ENCODE measurements at regions not wholly inside any gene's neighbourhood (a gene's known extent, or its start where the extent isn't known, plus 50 kb on each side); places are given as distances from the start of the nearest gene placed in this dataset.

DNA sequence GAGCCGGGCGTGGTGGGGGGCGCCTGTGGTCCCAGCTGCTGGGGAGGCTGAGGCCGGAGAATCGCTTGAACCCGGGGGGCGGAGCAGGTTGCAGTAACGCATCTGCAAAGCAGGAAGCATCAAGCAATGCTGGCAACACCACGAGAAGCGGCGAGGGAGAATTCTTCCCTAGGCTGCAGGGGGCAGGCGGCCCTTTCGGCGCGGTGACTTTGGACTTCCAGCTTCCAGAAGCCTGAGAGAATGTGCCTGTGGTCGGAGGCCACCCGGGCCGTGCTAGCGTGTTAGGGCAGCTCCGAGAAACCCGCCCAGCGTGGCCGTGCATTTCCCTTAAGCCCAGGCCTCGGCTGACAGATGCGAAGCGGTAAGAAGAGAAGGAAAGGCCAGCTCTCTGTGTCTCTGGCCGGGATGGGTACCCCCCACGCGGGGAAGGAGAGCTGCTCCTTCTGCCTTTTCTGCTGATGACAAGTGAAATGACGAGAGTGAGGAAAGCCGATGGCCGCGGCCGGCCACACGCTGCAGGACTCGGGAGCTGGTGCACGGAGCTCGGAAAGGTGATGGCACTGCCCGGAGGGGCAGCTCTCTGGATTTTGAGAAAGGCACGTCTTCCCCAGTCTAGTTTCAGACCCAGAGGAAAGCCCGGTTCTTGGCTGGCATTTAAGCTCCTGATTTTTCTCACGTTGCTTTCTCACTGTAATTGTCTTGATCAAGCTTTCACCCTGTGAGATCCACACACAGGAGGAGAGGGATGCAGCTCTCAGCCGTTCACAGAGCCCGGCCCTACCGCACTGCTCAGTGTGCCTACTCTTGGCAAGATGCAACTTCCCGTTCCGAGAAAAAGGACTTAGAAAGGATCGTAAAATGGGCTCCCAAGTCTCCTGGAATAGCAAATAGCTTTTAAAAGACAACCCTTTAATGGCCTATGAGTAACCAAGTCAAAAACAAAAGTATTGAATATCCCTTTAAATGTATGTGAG, 68.3 kb upstream of the EXOC2 start:
- H3K4me3 ChIP-seq (ENCODE audit: low read depth, low read length), result no peak overlapping the region
- DNase-seq (ENCODE audit: low read depth), result no peak
- TF ChIP-seq, protein P1, sequence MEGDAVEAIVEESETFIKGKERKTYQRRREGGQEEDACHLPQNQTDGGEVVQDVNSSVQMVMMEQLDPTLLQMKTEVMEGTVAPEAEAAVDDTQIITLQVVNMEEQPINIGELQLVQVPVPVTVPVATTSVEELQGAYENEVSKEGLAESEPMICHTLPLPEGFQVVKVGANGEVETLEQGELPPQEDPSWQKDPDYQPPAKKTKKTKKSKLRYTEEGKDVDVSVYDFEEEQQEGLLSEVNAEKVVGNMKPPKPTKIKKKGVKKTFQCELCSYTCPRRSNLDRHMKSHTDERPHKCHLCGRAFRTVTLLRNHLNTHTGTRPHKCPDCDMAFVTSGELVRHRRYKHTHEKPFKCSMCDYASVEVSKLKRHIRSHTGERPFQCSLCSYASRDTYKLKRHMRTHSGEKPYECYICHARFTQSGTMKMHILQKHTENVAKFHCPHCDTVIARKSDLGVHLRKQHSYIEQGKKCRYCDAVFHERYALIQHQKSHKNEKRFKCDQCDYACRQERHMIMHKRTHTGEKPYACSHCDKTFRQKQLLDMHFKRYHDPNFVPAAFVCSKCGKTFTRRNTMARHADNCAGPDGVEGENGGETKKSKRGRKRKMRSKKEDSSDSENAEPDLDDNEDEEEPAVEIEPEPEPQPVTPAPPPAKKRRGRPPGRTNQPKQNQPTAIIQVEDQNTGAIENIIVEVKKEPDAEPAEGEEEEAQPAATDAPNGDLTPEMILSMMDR (conservative IDR thresholded peaks at IDR 0.05; ENCODE audit: low read depth, low read length), result no peak

DNA sequence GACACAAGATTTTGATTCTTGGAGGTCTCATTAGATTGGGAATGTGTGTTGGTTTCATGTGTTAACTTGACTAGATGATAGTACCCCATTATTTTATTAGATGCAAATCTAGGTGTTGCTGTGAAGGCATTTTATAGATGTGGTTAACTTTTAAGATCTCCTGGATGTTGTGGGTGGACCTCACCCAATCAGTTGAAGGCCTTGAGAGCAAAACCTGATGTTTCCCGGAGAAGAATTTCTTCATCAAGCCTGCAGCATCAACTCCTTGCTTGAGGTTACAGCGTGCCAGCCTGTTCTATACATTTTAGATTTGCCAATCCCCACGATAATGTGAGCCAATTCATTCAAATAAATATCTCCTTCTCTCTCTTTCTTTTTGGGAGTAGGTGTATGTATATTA, 66.8 kb upstream of the EXOC2 start:
- no peak for DNase-seq (ENCODE audit: low read depth)
- H3K4me3 ChIP-seq (ENCODE audit: low read depth, low read length), result no peak overlapping the region
- TF ChIP-seq, protein P1 (conservative IDR thresholded peaks at IDR 0.05; ENCODE audit: low read depth, low read length), result no peak

DNA sequence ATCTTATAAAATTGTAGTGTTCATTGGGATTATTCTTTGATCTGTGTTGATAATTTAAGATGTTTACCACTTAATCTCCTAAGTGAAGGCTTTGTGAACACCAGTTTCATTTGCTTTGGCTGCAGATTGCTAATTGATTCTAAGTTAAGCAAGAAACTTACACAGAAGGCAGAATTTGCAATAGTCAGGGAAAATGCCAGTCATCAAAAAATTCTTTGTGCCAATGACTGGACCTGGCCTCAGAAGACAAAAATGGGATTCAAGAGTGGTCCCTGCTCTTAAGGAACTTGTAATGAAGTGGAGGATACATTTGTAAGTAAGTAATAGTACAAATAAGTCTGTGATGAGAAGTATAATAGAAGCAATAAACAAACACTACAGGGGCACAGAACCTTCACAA, 63.3 kb upstream of the EXOC2 start:
- TF ChIP-seq, protein P1 (conservative IDR thresholded peaks at IDR 0.05; ENCODE audit: low read depth, low read length), result no peak
- no peak overlapping the region for H3K4me3 ChIP-seq (ENCODE audit: low read depth, low read length)
- no peak for DNase-seq (ENCODE audit: low read depth)

DNA sequence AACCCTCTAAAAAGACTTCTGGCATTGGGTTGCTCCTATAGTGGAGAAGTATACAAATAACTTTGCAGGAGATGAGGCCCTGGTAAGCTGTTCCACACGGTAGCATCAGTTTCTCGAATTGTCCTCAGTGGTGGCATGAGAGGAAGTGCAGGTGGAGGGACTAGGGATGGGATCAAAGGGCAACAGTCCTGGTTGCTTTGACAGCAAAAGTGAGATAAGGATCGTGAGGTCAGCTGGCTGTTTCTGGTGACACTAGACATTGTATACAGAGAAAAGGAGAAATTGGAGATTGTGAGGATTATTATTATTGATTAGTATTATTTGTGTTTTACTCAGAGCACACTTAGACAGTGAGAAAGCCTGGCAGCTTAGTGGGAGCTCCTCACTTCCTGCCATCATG, 61.3 kb upstream of the EXOC2 start:
- H3K4me3 ChIP-seq (ENCODE audit: low read depth, low read length), result no peak overlapping the region
- DNase-seq (ENCODE audit: low read depth), result no peak
- TF ChIP-seq, protein P1 (conservative IDR thresholded peaks at IDR 0.05; ENCODE audit: low read depth, low read length), result no peak

DNA sequence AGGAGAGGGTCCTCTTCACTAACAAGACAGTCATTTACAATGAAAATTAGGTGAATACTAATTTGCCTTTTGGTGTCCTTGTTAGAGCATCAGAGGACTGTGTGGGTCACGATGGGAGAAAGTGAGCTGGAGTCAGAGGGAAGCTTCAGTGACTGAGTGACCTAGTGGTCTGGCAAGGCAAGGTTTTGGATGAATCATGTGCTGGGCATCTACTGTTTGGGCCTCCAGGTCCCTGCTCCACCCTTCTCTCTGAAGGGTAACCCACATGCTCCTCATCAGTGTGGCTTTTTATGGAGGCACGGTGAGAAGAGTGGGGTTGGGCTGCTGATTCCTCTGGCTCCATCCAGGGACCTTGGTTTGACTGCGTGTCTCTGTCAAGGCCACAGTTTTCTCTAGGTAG, 60.5 kb upstream of the EXOC2 start:
- no peak overlapping the region for H3K4me3 ChIP-seq (ENCODE audit: low read depth, low read length)
- DNase-seq (ENCODE audit: low read depth), result peak; percentile 20
- TF ChIP-seq, protein P1 (conservative IDR thresholded peaks at IDR 0.05; ENCODE audit: low read depth, low read length), result no peak

DNA sequence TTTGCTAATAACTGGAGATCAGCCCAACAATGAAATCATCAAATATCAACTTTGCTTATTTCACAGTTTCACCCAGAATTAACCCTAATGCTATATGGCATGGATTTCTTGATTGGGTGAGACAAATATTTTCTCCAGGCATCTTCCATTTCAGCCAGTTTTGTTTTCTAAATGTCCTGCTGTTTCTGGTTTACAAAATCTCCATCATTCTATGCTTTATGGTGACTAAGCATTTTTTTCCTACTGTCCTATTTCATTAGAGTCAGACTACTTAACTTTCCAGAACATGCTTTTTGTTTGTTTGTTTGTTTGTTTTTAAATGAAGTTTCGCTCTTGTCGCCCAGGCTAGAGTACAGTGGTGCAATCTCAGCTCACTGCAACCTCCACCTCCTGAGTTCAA, 59.5 kb upstream of the EXOC2 start:
- no peak overlapping the region for H3K4me3 ChIP-seq (ENCODE audit: low read depth, low read length)
- peak; percentile 24 for DNase-seq (ENCODE audit: low read depth)
- TF ChIP-seq, protein P1 (conservative IDR thresholded peaks at IDR 0.05; ENCODE audit: low read depth, low read length), result no peak

DNA sequence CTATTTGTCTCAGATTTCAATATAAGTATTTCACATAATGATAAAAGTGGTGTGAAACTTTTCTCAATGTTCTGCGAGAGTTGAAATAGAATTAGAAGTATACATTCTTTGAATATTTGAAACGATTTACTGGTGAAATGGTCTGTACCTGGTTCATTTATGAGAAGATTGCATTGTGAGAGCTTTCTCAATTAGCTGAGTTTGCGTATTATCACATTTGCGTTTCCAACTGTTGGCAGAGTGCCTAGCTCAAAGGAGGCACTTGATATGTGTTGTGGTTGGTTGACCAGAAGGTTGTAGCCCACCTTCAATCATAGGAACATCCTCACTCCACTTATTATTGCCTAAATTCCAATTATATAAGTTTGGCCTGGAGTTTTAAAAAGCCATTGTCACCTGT, 58.8 kb upstream of the EXOC2 start:
- TF ChIP-seq, protein P1 (conservative IDR thresholded peaks at IDR 0.05; ENCODE audit: low read depth, low read length), result no peak
- peak; percentile 5 for DNase-seq (ENCODE audit: low read depth)
- H3K4me3 ChIP-seq (ENCODE audit: low read depth, low read length), result no peak overlapping the region
